ENCODE measurements at regions not wholly inside any gene's neighbourhood (a gene's known extent, or its start where the extent isn't known, plus 50 kb on each side); places are given as distances from the start of the nearest gene placed in this dataset.
A peak's percentile ranks its signal among the peaks of the same experiment; 100 is the strongest.

DNA sequence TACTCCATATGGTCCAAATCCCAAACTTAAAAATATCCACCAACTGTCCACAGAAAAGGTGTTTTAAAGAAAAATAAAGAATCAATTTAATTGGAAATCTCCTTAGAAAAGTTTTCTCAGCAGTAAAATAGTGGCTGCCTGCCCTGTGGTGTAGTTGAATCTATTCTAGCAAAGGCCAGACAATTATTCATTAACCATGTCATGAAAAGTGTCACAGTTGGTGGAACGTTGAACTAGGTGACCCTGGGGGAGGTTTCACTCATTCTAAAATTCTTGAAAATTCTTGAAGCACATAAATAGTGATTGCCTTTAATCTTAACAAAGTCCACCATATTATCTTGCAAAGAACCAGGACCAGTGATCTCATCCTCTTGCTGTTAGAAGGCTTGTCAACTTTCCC, 78.4 kb upstream of the GZMB start:
- no peak overlapping the region for H3K4me3 ChIP-seq (ENCODE audit: low read depth, low read length)
- H3K36me3 ChIP-seq (ENCODE audit: control insufficient read depth in 2 of 2, insufficient read depth in 1 of 2, low read length in 2 of 2) = no peaks in the 10 kb centered on the region
- POLR2A ChIA-PET = no interaction called here
- CTCF ChIA-PET = interaction anchor here (0.9 to 2.9 kb wide), 5 partner anchors 14 to 694 kb away, joined by 3 to 12 read pairs (median 6); no protein-coding TSS in a partner anchor
- no peak for TF ChIP-seq ZNF529 (tag by site-specific recombination; IDR thresholded peaks at IDR 0.05; ENCODE audit: insufficient replicate concordance)
- TF ChIP-seq ZNF704 (tag by site-specific recombination; IDR thresholded peaks at IDR 0.05) = no peak
- no peak for TF ChIP-seq ZNF221 (tag by site-specific recombination; IDR thresholded peaks at IDR 0.05; ENCODE audit: borderline replicate concordance)
- no peak for TF ChIP-seq GLI4 (tag by site-specific recombination; IDR thresholded peaks at IDR 0.05)
- no peak for TF ChIP-seq ZNF19 (tag by site-specific recombination; IDR thresholded peaks at IDR 0.05; ENCODE audit: low read depth)
- H3K4me1 ChIP-seq (ENCODE audit: control insufficient read depth, insufficient read depth, low read length) = no peaks in the 10 kb centered on the region
- no peak overlapping the region for H3K27ac ChIP-seq (ENCODE audit: extremely low read depth, low read depth, low read length)
- H3K9me3 ChIP-seq (ENCODE audit: control insufficient read depth, insufficient read depth, low read depth, low read length) = no peaks in the 10 kb centered on the region

- no peaks in the 10 kb centered on the region for H3K36me3 ChIP-seq (ENCODE audit: control insufficient read depth in 2 of 2, insufficient read depth in 1 of 2, low read length in 2 of 2)
- ChIA-PET POLR2A (no interaction called here), CTCF (interaction anchor here (0.6 to 3.1 kb wide), 44 partner anchors 8 to 1901 kb away, joined by 3 to 21 read pairs (median 4); no protein-coding TSS in a partner anchor)
- no peaks in the 10 kb centered on the region for H3K9me3 ChIP-seq (ENCODE audit: control insufficient read depth, insufficient read depth, low read depth, low read length)
- TF ChIP-seq ZNF654 (tag by site-specific recombination; IDR thresholded peaks at IDR 0.05; ENCODE audit: low read depth) (peak; percentile 51), ZNF223 (tag by site-specific recombination; IDR thresholded peaks at IDR 0.05) (no peak), ZNF639 (tag by site-specific recombination; IDR thresholded peaks at IDR 0.05) (no peak), ZNF391 (tag by site-specific recombination; IDR thresholded peaks at IDR 0.05; ENCODE audit: borderline replicate concordance, low read depth) (no peak), ZBTB10 (tag by site-specific recombination; IDR thresholded peaks at IDR 0.05) (no peak), ZNF132 (tag by site-specific recombination; IDR thresholded peaks at IDR 0.05; ENCODE audit: borderline replicate concordance) (no peak), REPIN1 (tag by site-specific recombination; IDR thresholded peaks at IDR 0.05; ENCODE audit: low read depth) (no peak), HOXC10 (CRISPR knock-in tag; IDR thresholded peaks at IDR 0.05) (no peak)
- TF ChIP-seq, protein P1, sequence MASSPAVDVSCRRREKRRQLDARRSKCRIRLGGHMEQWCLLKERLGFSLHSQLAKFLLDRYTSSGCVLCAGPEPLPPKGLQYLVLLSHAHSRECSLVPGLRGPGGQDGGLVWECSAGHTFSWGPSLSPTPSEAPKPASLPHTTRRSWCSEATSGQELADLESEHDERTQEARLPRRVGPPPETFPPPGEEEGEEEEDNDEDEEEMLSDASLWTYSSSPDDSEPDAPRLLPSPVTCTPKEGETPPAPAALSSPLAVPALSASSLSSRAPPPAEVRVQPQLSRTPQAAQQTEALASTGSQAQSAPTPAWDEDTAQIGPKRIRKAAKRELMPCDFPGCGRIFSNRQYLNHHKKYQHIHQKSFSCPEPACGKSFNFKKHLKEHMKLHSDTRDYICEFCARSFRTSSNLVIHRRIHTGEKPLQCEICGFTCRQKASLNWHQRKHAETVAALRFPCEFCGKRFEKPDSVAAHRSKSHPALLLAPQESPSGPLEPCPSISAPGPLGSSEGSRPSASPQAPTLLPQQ (tag by site-specific recombination; IDR thresholded peaks at IDR 0.05) = no peak
- no peak overlapping the region for H3K4me3 ChIP-seq (ENCODE audit: low read depth, low read length)
- H3K4me1 ChIP-seq (ENCODE audit: control insufficient read depth, insufficient read depth, low read length) = no peaks in the 10 kb centered on the region
- H3K27ac ChIP-seq (ENCODE audit: extremely low read depth, low read depth, low read length) = no peak overlapping the region
Measured at GRCh38 chr14:24710403-24711112, 76.6 kb upstream of the GZMB start.

All from HEK293 (cell line).